ENCODE measurements at regions not wholly inside any gene's neighbourhood (a gene's known extent, or its start where the extent isn't known, plus 50 kb on each side); places are given as distances from the start of the nearest gene placed in this dataset.

GRCh38 chr2:107025869-107026380 lies 140.0 kb upstream of the ST6GAL2 start:
- no peak for FAIRE-seq

DNA sequence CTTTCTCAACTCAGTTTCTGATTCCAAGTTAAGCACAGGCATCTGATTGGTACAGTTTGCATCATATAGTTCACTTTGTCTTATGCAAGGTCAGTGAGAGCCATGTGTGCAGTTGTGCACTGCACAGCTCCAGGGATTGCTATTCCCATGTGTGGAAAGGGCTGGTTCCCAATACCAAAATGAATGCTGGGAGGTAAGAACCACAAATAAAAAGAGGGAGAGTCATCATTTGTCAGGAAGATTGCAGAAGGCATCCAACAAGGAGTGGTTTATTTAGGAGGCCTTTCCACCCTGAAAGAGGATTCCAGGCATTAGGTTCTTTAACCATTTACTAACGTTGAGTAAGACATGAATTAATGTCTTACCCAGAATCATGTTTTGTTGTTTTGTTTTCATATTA lies 141.2 kb upstream of the ST6GAL2 start:
- FAIRE-seq, result no peak

GRCh38 chr2:107027810-107028209 lies 141.8 kb upstream of the ST6GAL2 start:
- FAIRE-seq, result no peak

GRCh38 chr2:107028661-107029060 lies 142.7 kb upstream of the ST6GAL2 start:
- no peak for FAIRE-seq

GRCh38 chr2:107036293-107036692 lies 150.3 kb upstream of the ST6GAL2 start:
- no peak for FAIRE-seq

DNA sequence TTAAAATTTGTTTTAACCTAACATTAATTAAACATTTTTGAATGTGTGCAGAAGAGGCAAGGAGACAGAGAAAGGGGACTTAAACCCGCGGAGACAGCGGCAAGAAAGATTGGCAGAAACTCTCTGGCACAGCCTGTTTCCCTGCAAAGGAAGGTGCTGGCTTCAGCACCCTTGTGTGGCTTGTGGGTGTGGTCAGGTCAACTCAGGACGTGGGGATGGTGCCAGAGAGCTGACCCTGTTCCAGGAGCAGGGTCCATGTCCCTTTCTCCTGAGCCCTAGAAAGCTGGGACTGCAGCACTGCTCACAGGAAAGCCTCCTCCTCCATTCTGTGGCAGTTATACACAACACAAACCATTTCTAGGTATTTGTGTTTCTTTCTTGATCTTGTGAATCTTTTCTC lies 176.2 kb upstream of the ST6GAL2 start:
- FAIRE-seq, result no peak

GRCh38 chr2:107062599-107063220 lies 176.7 kb upstream of the ST6GAL2 start:
- no peak for FAIRE-seq

DNA sequence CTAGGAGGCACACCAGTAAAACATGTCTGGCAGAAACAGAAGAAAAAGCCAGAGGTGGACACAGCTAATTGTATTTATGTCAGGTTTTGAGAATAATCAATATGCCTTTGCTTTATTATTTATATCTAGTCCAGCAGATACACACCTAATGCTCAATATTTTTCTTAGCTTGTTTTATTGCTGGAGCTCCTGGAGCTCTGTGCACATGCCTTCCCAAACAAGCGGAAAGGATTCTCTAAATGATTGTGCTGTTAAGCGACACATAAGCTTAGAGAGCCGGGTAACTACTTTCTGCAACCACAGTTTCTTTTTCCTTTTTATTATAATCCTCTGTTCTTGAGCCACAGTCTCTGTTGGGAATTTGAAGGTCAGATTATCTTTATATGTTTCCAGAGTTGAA lies 177.3 kb upstream of the ST6GAL2 start:
- FAIRE-seq, result no peak

- no peak for FAIRE-seq
Observed at GRCh38 chr2:107064750-107065149, 178.8 kb upstream of the ST6GAL2 start.

DNA sequence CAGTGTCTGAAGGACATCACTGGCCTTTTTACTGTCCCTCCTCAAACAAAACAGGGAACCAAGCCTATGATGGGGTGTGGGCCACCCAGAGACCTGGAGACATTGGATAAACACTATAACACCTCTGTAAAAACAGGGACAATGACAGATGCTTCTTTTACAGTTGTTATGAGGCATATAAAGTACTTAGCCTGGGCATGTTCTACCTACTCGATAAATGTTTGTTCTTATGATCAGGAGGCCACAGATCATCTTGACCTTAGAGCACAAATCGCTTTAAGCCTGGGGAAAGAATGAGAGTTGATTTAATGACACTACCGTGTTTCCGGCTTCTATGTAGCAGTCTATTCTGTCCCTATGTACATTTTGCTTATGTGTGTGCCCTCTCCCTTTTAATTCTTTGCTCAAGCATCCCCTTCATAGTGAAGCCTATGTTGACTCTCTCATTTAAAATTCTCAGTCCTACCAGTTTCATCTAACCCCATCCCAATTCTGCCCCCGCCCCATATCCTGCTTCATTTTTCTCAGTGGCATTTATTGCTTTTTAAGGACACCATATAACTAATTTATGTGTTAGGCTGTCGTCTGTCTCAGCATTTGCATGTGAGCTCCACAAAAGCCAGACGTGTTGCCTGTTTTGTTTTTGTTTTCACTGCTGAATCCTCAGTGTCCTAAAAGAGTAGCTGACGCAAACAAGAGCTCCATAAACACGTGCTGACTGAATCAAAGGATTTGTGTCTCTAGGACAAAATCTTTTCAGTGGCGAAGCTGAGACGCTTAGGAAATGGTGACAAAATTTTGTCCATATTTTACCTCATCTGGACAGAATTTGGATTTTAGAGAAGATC lies 182.3 kb upstream of the ST6GAL2 start:
- no peak for FAIRE-seq

- no peak for FAIRE-seq
Observed at GRCh38 chr2:107069890-107070289, 183.9 kb upstream of the ST6GAL2 start.

DNA sequence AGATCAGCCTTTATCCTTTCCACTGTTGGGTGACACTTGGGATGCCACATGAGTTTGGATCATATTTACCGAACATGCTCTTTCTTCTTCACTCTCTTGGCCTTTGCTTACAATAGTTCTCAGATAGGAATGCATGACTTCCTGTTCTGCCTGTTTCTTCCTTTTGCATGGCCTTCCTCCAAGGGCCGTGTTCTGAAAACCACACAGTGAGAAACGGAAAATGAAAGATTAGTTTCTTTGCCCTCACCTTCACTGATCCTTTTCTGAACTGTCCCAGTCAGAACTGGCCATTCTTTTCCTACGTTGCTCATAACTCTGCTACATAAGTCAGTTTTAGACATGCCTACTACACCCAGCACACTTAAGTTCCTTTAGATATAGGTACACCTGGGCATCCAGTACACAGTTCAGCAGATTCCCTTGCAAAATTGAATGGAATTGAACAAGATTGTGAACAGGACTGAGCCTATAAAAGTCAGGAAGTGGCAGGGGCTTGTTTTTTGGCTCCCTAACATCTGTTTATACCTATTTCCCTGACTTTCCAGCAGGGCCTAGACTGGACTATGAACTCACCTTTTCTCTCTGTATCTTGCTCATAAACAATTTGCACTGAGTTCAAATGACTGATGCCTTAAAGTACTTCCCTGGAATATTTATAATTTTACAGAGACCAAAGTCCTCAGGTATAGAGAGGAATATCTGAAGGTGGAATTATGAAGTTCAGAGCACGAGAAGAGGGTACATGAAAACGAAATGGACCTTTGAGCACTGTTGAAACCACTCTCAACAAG lies 186.4 kb upstream of the ST6GAL2 start:
- no peak for FAIRE-seq

DNA sequence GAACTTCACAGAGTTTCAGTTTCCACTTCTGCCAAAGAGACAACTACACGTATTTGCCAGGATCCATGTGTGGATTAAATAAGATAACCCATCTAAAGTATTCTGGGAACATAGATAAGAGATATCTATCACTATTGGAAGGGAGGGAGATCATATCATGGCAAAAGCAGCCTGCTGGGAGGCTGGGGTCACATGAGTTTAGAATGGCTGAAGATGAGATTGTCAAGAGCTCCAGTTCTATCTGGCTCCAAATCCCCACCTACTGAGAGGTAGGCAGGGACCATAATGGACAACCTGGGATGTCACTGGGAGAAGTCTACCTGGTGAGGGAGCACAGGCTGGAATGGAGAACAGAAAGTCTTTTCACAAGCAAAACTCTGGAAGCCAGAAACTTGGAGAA lies 192.6 kb upstream of the ST6GAL2 start:
- FAIRE-seq, result no peak

- FAIRE-seq, result no peak
Observed at GRCh38 chr2:107086497-107086896, 200.5 kb upstream of the ST6GAL2 start.

DNA sequence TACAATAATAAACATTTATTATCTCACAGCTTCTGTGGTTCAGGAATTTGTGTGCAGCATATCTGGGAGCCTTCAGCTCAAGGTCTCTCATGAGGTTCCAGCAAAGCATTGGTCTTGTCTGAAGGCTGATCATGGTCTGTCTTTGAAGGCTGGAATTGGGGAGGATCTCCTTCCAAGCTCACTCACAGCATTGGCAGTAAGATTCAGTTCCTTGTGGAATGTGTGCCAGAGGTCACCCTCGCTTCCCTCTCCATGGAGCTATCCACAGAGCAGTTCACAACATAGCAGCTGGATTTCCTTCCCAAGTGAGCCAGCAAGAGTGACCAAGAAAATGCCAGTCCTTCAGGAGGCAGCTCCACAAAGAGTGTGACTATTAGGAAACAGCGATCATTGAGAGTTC lies 202.2 kb upstream of the ST6GAL2 start:
- no peak for FAIRE-seq

DNA sequence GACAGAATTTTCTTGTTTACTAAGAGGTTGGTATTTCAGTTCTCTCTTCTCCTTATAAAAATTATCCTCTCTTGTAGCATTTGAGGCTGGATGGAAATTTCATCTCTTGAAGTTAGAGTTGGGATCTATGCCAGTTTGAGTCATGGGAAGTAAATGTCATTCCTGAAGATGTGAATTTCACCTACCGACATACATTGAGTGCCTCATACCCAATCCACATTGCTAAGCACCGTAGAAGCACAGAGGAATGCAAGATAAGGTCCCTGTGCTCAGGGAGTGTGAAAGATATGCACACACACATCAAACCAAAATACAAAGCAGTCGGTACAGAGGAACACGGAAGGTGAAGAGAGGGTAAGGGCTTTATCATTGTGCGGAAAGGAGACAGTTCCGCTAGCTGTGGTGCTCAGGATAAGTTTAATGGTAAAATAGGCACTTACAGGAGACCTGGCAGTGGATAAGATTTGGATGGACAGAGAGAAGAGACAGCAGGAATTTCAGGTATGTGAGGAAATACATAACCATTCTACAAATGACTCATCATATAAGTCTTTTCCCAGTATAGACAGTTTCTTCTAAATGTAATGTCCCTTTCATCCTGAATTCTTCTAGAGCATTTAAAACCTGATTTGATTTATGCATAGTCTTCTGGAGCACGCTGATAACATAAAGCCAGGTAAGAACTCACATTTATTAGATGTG lies 205.3 kb upstream of the ST6GAL2 start:
- no peak for FAIRE-seq

- FAIRE-seq, result no peak
Observed at GRCh38 chr2:107093426-107093957, 207.5 kb upstream of the ST6GAL2 start.

GRCh38 chr2:107094450-107094986 lies 208.6 kb upstream of the ST6GAL2 start:
- no peak for FAIRE-seq

DNA sequence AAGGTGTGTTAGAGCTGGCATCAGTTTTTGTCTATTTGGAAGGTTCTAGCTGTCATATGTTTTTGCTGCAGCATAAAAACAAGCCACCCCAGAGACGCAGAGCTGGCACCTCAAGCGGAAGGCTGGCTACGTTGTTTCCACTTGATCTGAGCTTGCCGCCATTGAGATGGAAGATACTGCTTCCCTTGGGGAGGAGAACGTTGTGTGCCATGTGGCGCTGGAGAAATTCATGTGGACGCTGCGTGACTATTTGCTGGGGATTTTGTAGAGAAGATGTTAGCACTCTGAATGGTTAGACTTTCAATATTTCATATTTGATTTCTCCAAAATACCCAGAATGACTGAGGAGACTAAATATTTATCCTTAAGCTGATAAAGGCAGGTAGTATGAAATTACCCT lies 216.2 kb upstream of the ST6GAL2 start:
- FAIRE-seq, result no peak

DNA sequence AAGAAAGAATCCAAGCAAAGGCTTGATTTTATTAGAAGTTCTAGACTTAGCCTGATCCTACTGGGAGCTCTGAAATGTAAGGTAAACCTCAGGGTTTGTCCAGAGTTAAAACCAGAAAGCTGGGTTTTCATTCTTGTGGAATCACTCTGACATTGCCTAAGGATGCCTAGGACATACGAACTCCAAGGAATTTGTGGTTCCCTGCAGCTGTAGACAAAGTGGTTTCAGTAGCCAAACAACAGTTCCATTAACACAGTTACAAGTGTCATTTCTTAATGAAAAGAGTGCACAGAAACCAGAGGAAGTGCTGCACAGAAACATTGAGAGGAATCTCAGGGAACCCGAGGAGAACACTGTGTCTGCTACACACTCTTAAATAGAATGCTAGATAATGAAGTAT lies 221.4 kb upstream of the ST6GAL2 start:
- FAIRE-seq, result no peak

GRCh38 chr2:107108556-107108955 lies 222.6 kb upstream of the ST6GAL2 start:
- FAIRE-seq, result no peak

GRCh38 chr2:107111623-107112022 lies 225.7 kb upstream of the ST6GAL2 start:
- no peak for FAIRE-seq

All from TTC549 (cell line).